ENCODE measurements at regions not wholly inside any gene's neighbourhood (a gene's known extent, or its start where the extent isn't known, plus 50 kb on each side); places are given as distances from the start of the nearest gene placed in this dataset.
A peak's percentile ranks its signal among the peaks of the same experiment; 100 is the strongest.
"Not testable (repeated sequence)": the region's sequence is repeated elsewhere in the genome, so short reads cannot be mapped to it uniquely, and the experiment has no call there.

DNA sequence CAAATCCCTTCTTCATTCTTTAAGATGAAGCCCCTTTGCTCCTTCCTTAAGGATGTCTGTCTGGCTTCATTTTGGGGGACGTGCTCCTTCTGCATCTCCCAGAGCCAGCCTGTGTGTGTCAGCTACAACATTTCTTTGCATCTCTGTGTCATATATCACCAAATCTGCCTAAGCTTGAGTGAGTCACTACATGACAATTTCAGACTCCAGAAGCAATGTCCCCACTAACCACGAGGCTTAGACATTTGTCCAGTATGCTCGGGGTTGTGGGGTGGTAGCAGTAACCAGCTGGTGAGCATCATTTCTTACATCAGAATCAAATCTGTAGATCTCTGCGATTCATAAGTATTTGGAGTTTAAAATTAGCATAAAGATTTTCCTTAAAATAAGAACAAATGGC, 54.1 kb upstream of the USP14 start:
- ATAC-seq: not testable (repeated sequence)

DNA sequence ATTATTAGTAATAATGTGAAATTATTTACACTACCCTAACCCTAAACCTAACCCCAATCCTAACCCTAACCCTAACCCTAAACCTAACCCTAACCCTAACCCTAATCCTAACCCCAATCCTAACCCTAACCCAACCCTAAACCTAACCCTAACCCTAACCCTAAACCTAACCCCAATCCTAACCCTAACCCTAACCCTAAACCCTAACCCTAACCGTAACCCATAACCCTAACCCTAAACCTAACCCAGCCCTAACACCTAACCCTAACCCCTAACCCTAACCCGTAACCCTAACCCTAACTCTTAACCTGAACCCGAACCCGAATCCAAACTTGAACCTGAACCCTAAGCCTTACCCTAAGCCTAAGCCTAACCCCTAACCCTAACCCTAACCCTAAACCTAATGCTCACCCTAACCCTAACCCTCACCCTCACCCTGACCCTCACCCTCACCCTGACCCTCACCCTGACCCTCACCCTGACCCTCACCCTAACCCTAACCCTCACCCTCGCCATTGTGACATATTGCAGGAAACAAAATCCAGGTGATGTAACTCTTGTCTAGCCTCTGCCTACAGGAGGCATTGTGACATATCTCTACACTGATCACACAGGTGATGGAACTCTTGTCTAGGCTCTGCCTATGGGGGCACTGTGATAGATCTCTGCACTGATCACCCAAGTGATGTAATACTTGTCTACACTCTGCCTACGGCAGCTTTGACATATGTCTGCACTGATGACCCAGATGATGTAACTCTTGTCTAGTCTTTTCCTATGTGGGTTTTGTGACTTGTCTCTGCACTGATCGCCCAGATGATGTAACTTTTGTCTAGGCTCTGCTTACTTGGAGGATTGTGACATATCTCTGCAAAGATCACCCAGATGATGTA, 53.0 kb upstream of the USP14 start:
- not testable (repeated sequence) for ATAC-seq

DNA sequence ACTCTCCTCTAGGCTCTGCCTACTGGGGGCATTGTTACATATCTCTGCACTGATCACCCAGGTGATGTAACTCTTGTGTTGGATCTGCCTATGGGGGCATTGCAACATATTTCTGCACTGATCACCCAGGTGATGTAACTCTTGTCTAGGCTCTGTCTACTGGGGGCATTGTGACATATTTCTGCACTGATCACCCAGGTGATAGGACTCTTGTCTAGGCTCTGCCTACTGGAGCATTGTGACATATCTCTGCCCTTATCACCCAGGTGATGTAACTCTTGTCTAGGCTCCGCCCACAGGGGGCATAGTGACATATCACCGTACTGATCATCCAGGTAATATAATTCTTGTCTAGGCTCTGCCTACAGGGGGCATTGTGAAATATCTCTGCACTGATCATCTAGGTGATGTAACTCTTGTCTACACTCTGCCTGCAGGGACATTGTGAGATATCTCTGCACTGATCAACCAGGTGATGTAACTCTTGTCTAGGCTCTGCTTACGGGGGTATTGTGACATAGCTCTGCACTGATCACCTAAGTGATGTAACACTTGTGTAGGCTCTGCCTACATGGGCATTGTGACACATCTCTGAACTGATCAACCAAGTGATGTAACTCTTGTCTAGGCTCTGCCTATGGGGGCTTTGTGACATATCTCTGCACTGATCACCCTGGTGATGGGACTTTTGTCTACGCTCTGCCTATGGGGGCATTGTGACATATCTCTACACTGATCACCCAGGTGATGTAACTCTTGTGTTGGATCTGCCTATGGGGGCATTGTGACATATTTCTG, 52.1 kb upstream of the USP14 start:
- not testable (repeated sequence) for ATAC-seq

DNA sequence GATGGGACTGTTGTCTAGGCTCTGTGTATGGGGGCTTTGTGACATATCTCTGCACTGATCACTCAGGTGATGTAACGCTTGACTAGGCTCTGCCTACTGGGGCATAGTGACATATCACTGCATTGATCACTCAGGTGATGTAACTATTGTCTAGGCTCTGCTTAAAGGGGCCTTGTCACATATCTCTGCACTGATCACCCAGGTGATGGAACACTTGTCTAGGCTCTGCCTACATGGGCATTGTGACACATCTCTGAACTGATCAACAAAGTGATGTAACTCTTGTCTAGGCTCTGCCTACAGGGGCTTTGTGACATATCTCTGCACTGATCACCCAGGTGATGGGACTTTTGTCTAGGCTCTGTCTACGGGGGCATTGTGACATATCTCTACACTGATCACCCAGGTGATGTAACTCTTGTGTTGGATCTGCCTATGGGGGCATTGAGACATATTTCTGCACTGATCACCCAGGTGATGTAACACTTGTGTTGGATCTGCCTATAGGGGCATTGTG, 51.4 kb upstream of the USP14 start:
- ATAC-seq: not testable (repeated sequence)

DNA sequence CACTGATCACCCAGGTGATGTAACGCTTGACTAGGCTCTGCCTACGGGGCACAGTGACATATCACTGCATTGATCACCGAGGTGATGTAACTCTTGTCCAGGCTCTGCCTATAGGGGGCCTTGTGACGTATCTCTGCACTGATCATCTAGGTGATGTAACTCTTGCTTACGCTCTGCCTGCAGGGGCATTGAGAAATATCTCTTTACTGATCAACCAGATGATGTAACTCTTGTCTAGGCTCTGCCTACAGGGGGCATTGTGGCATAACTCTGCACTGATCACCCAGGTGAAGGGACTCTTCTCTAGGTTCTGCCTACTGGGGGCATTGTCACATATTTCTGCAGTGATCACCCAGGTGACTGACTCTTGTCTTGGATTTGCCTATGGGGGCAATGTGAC, 50.9 kb upstream of the USP14 start:
- not testable (repeated sequence) for ATAC-seq

DNA sequence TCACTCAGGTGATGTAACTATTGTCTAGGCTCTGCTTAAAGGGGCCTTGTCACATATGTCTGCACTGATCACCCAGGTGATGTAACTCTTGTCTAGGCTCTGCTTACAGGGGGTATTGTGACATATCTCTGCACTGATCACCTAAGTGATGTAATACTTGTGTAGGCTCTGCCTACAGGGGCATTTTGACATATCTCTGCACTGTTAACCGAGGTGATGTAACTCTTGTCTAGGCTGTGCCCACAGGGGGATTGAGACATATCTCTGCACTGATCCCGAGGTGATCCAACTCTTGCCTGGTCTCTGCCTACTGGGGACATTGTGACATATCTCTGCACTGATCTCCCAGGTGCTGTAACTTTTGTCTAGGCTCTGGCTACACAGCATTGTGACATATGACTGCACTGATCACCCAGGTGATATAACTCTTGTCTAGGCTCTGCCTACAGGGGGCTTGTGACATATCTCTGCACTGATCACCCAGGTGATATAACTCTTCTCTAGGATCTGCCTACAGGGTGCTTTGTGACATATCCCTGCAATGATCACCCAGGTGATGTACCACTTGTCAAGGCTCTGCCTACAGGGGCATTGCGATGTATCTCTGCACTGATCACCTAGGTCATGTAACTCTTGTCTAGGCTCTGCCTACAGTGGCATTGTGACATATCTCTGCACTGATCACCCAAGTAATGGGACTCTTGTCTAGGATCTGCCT, 50.3 kb upstream of the USP14 start:
- ATAC-seq: peak; percentile 69
